GM10248 (cell line): ENCODE measurements at regions not wholly inside any gene's neighbourhood (a gene's known extent, or its start where the extent isn't known, plus 50 kb on each side); places are given as distances from the start of the nearest gene placed in this dataset.

Experiments used
- CTCF ChIA-PET: fragments of 300-600 bp; sonication (Branson Sonifier 250); formaldehyde crosslinking; extraction: SDS; loops from one replicate; lab custom pipeline; 2021; ENCODE audit warnings: antibody characterized with exemption; lab: Yijun Ruan, JAX
- POLR2A ChIA-PET: fragments of 350-650 bp; sonication (Branson Sonifier 250); formaldehyde crosslinking; extraction: SDS; loops from one replicate; lab custom pipeline; 2020; ENCODE audit warnings: antibody characterized with exemption; lab: Yijun Ruan, JAX
- DNase-seq: peaks from one replicate; pipeline ENCODE4 v3.0.0; 2012; ENCODE audit errors: extremely low spot score
- CTCF ChIP-seq: IDR thresholded peaks from 2 replicates; pipeline ENCODE4 v1.5.1; 2012; ENCODE audit warnings: mild to moderate bottlenecking, low read depth; ENCODE audit errors: extremely low read depth, missing control alignments, control extremely low read depth

GRCh38 chr6:170043881-170044790 is 246.7 kb downstream of the DLL1 start:
- no peak for DNase-seq
- ChIA-PET CTCF (no interaction called here), POLR2A (no interaction called here)
- TF ChIP-seq CTCF, result no peak

GRCh38 chr6:170043150-170043819 is 247.6 kb downstream of the DLL1 start:
- TF ChIP-seq CTCF, result no peak
- no peak for DNase-seq
- POLR2A ChIA-PET, result no interaction called here
- CTCF ChIA-PET, result no interaction called here

- DNase-seq, result no peak
- ChIA-PET POLR2A (no interaction called here), CTCF (interaction anchor here (1.0 kb wide), 1 partner anchor 25 kb away, joined by 3 read pairs; no protein-coding TSS in a partner anchor)
- TF ChIP-seq CTCF, result no peak
Observed at GRCh38 chr6:170042596-170043118, 248.2 kb downstream of the DLL1 start.

- ChIA-PET POLR2A (no interaction called here), CTCF (interaction anchor here (1.0 kb wide), 1 partner anchor 25 kb away, joined by 3 read pairs; no protein-coding TSS in a partner anchor)
- DNase-seq, result no peak
- no peak for TF ChIP-seq CTCF
Observed at GRCh38 chr6:170042123-170042522, 248.8 kb downstream of the DLL1 start.

- DNase-seq, result no peak
- TF ChIP-seq CTCF, result no peak
- ChIA-PET POLR2A (no interaction called here), CTCF (no interaction called here)
Observed at GRCh38 chr6:170041526-170041925, 249.4 kb downstream of the DLL1 start.

- CTCF ChIA-PET, result no interaction called here
- POLR2A ChIA-PET, result no interaction called here
- no peak for DNase-seq
- no peak for TF ChIP-seq CTCF
Observed at GRCh38 chr6:170040906-170041305, 250.0 kb downstream of the DLL1 start.
